Adrenal gland (tissue), 9 donors: ENCODE measurements at regions not wholly inside any gene's neighbourhood (a gene's known extent, or its start where the extent isn't known, plus 50 kb on each side); places are given as distances from the start of the nearest gene placed in this dataset.

Experiments used
- DNase-seq, 7 donors: peaks; one replicate each; pipeline ENCODE4 v3.0.0-alpha.2; 2019 to 2020
- H3K27ac ChIP-seq, 5 donors: fragments of 200-600 bp; sonication (generic) in 4 of 5; 1 replicate in 3 of 5; 2 replicates in 2 of 5; pipeline versions ENCODE4 v1.5.1 to v1.8.0; 2016 to 2020; ENCODE audit warnings: mild to moderate bottlenecking in 1 of 5
- H3K27me3 ChIP-seq: fragments of 200-600 bp; 2 replicates; pipeline ENCODE4 v1.8.0; 2021
- H3K36me3 ChIP-seq, 2 donors: fragments of 200-600 bp; replicated peaks in 1 of 2; 1 replicate in 1 of 2; 2 replicates in 1 of 2; pipeline versions ENCODE4 v1.5.1 to v1.8.0; 2018 to 2022
- H3K4me1 ChIP-seq, 2 donors: fragments of 200-600 bp; replicated peaks in 1 of 2; 1 replicate in 1 of 2; 2 replicates in 1 of 2; pipeline versions ENCODE4 v1.5.1 to v1.8.0; 2018 to 2021
- H3K4me3 ChIP-seq, 4 donors: fragments of 200-600 bp; sonication (generic) in 3 of 4; one replicate each; pipeline ENCODE4 v1.5.1; 2016 to 2018
- H3K9me3 ChIP-seq, 3 donors: fragments of 200-600 bp; sonication (generic) in 1 of 3; replicated peaks in 1 of 3; 1 replicate in 2 of 3; 2 replicates in 1 of 3; pipeline versions ENCODE4 v1.5.1 to v1.8.0; 2016 to 2021
- POLR2A ChIP-seq, 2 donors: fragments of 450-650 bp; IDR thresholded peaks; one replicate each; pipeline ENCODE4 v1.6.1; 2017; ENCODE audit warnings: antibody characterized with exemption in 2 of 2, mild to moderate bottlenecking in 2 of 2, moderate library complexity in 1 of 2
- WGBS, 4 donors: extraction: QIAGEN DNeasy Blood & Tissue Kit in 2 of 4; methylation state at CpG; one replicate each; pipeline versions ENCODE4 v1.1.5 to v1.1.7; 2013 to 2017; 5-methylcytosine and 5-hydroxymethylcytosine counted together
- intact Hi-C, 2 donors: fragments of 100-400 bp; cut with DNase I; formaldehyde crosslinking; loops; one replicate each; pipeline versions ENCODE4 v1.14.1 to v1.15.0; 2022 to 2023
- TF ChIP-seq, protein P1 (sequence below), 6 experiments: fragments of 450-650 bp in 4 of 6; fragments of 200-600 bp in 2 of 6; sonication (generic) in 1 of 6; IDR thresholded peaks; 1 replicate in 5 of 6; 2 replicates in 1 of 6; pipeline versions ENCODE4 v1.5.1 to v1.8.0; 2016 to 2021; ENCODE audit warnings: antibody characterized with exemption in 6 of 6, mild to moderate bottlenecking in 2 of 6, moderate library complexity in 1 of 6
- donor health status: healthy with polysubstance abuse.
- donor health status: Bipolar disorder and iron deficiency.
- donor health status: DM: yes; HTN: yes; CAD: no.
- donor health status: DM: no; HTN: no; CAD: no.
- donor health status: DM: no; HTN: no; CAD: no.

DNA sequence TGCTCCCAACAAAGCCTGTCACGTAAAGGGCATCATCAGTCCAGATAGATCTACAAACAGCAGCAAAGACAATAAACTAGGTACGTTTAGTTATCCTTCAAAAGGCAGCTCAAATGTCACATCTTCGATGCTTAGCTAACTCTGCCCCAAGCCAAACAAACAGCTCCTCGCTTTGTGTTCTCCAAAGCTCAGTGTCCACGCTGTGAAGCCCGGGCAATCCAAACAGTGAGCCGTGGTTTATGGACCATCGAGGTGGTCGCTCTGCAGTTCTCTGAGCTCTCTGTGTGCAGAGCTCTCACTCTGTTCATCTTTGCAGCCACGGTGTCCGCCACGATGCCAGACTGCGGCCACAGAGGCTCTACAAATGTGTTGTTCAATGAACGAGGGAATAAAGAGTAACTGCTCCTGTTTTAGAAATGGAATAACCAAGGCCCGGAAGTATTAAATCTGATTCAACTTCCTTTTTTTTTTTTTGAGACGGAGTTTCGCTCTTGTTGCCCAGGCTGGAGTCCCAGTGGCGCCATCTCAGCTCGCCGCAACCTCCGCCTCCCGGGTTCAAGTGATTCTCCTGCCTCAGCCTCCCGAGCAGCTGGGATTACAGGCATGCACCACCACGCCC is 117.2 kb upstream of the FAM174B start:
- H3K27me3 ChIP-seq, result no peaks in the 10 kb centered on the region
- intact Hi-C loops, result no loop called here
- H3K36me3 ChIP-seq, result no peaks in the 10 kb centered on the region
- H3K4me3 ChIP-seq, result no peak overlapping the region
- WGBS, 4 donors, result 89 to 96% (median 93%) methylated on average over 24 of the region's 24 CpGs
- H3K27ac ChIP-seq, result no peak overlapping the region
- H3K9me3 ChIP-seq, result no peaks in the 10 kb centered on the region
- TF ChIP-seq POLR2A (IDR thresholded peaks at IDR 0.05), result no peak
- TF ChIP-seq, protein P1, sequence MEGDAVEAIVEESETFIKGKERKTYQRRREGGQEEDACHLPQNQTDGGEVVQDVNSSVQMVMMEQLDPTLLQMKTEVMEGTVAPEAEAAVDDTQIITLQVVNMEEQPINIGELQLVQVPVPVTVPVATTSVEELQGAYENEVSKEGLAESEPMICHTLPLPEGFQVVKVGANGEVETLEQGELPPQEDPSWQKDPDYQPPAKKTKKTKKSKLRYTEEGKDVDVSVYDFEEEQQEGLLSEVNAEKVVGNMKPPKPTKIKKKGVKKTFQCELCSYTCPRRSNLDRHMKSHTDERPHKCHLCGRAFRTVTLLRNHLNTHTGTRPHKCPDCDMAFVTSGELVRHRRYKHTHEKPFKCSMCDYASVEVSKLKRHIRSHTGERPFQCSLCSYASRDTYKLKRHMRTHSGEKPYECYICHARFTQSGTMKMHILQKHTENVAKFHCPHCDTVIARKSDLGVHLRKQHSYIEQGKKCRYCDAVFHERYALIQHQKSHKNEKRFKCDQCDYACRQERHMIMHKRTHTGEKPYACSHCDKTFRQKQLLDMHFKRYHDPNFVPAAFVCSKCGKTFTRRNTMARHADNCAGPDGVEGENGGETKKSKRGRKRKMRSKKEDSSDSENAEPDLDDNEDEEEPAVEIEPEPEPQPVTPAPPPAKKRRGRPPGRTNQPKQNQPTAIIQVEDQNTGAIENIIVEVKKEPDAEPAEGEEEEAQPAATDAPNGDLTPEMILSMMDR (IDR thresholded peaks at IDR 0.05), result no peak
- H3K4me1 ChIP-seq, result no peaks in the 10 kb centered on the region
- peak in 1 of 7 donors; percentile 35 for DNase-seq

DNA sequence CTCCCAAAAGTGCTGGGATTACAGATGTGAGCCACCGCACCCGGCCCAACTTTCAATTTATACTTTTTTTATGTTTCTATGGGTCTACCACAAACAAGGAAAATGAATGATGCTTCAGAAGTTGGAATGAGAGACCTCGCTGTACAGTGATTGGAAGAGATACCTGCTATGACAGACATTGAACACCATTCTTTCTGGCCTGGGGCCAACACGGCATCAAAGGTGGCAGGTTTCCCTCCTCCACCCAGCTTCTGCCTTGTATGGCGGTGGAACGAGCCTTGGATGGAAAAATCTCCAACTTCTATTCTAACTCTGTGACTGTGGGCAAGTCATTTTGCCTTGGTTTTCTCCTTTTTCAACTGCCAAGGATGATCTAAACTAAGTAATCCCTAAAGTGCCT is 117.8 kb upstream of the FAM174B start:
- intact Hi-C loops, result no loop called here
- TF ChIP-seq, protein P1 (IDR thresholded peaks at IDR 0.05), result no peak
- no peak for TF ChIP-seq POLR2A (IDR thresholded peaks at IDR 0.05)
- no peaks in the 10 kb centered on the region for H3K4me1 ChIP-seq
- peak in 1 of 7 donors; percentile 42 for DNase-seq
- 92 to 97% (median 95%) methylated on average over 6 of the region's 6 CpGs for WGBS, 4 donors
- no peak overlapping the region for H3K27ac ChIP-seq
- no peak overlapping the region for H3K4me3 ChIP-seq
- no peaks in the 10 kb centered on the region for H3K36me3 ChIP-seq
- H3K27me3 ChIP-seq, result no peaks in the 10 kb centered on the region
- no peaks in the 10 kb centered on the region for H3K9me3 ChIP-seq

DNA sequence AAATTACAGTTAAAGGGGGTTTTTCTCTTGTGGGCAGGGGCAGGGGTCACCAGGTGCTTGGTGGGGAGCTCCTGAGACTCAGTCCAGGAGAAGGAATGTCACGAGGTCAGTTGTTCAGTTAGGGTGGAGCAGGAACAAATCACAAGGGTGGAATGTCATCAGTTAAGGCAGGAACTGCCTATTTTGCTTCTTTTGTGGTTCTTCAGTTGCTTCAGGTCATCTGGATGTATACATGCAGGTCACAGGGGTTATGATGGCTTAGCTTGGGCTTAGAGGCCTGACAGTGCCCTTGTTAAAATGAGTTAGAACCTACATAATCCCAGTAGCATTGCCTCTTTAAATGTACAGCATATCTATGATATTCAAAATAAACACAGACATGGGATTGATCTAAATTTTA is 120.2 kb upstream of the CHD2 start:
- Histone ChIP-seq H3K36me3 (no peaks in the 10 kb centered on the region), H3K9me3 (no peaks in the 10 kb centered on the region), H3K27ac (no peak overlapping the region), H3K27me3 (no peaks in the 10 kb centered on the region), H3K4me3 (no peak overlapping the region), H3K4me1 (no peaks in the 10 kb centered on the region)
- whole genome bisulfite sequencing, 4 donors, result 83 to 94% (median 89%) methylated on average over 1 of the region's 1 CpG
- peak in 1 of 7 donors; percentile 11 for DNase-seq
- TF ChIP-seq POLR2A (IDR thresholded peaks at IDR 0.05), result no peak
- TF ChIP-seq, protein P1 (IDR thresholded peaks at IDR 0.05), result no peak
- intact Hi-C loops, result no loop called here

DNA sequence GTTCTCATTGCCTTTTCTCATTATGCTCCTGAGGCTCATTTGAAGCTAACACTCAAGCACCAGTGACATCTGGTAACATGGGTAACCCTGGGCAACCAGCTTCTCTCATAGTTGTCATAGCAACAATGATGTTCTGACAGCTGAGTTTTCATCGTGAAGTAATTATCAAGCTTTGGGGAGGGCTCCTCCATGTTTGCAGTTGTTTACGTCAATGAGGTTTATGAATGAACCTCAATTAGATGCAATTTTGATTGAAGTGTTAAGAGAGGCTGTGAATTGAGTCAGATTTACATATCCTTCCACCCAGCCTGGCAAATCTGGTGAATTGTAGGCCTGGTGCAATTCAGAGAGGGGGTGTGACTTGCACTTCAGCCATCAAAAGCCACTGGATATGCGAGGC is 119.3 kb upstream of the CHD2 start:
- H3K27me3 ChIP-seq, result no peaks in the 10 kb centered on the region
- no peaks in the 10 kb centered on the region for H3K36me3 ChIP-seq
- peak in 1 of 7 donors; percentile 72 for DNase-seq
- 88 to 95% (median 92%) methylated on average over 3 of the region's 3 CpGs for WGBS, 4 donors
- no peak overlapping the region for H3K27ac ChIP-seq
- TF ChIP-seq POLR2A (IDR thresholded peaks at IDR 0.05), result no peak
- TF ChIP-seq, protein P1 (IDR thresholded peaks at IDR 0.05), result no peak
- intact Hi-C loops, result no loop called here
- no peaks in the 10 kb centered on the region for H3K9me3 ChIP-seq
- H3K4me1 ChIP-seq, result no peaks in the 10 kb centered on the region
- no peak overlapping the region for H3K4me3 ChIP-seq
